Activated CD8-positive, alpha-beta memory T cell treated with anti-CD3 and anti-CD28 coated beads for 24 hours (primary cell): ENCODE measurements at regions not wholly inside any gene's neighbourhood (a gene's known extent, or its start where the extent isn't known, plus 50 kb on each side); places are given as distances from the start of the nearest gene placed in this dataset.
"Not testable (repeated sequence)": the region's sequence is repeated elsewhere in the genome, so short reads cannot be mapped to it uniquely, and the experiment has no call there.

Experiments used
- DNase-seq: peaks from one replicate; pipeline ENCODE4 v3.0.0-alpha.2; 2020

DNA sequence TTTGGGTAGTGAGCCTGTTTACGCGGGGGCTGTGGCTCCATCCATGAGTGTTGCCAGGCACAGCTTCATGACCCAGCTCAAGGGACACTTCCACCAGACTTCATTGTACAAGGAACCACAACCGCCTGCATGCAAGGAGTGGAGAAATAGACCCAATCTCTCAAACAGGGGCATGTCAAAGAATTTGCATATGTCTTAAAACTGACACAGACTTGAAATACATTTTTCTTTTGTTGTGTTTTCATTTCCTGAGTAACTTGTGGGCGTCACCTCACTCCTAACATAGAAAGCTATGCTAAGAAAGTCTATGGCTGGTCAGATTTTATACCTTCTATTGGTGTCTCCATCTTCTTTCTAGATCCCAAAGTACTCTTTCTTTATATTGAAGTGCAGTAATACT is 266.2 kb upstream of the RNF32 start:
- DNase-seq = no peak

DNA sequence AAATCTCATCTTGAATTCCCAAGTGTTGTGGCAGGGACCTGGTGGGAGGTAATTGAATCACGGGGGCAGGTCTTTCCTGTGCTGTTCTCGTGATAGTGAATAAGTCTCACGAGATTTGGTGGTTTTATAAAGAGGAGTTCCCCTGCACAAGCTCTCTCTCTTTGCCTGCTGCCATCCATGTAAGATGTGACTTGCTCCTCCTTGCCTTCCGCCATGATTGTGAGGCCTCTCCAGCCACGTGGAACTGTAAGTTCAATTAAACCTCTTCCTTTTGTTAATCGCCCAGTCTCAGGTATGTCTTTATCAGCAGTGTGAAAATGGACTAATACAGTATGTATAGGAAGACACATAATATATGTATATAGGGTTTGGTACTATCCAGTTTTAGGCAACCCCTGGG is 270.6 kb upstream of the RNF32 start:
- DNase-seq = not testable (repeated sequence)

DNA sequence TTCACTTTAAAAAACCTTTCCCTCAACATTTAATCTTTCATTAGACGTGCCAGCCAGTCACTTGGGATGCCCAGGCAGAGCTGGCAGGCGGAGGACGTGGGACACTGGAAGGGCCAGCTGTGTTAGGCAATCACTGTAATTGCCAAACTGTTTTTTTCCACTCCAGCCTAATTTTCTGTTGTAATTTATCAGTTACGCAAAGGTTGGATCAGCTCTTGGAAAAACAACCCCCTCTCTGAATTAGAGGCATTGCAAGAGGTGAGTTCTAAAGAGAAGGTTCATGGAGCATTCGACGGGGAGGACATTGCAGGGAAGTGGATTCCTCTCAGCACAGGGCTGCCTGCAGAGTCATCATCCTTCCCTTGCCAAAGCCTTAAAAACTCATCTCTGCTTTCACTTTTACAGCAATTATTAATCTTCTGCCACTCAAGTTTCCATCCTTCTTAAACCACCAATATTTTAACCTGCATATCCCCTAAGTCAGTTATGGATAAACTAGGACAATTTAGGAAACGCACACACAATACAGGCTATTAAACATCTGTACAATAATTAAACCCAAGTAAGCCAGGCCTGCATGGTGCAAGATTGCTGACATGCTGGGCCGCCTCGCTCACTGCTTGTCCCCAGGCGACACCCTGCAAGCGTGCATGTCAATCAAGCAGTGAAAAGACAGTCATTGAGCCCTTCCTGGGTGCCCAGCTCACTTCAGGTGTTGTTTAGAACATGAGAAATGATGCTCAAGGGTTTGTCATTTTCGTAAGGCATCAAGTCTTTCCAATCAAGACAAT is 272.3 kb upstream of the RNF32 start:
- no peak for DNase-seq

DNA sequence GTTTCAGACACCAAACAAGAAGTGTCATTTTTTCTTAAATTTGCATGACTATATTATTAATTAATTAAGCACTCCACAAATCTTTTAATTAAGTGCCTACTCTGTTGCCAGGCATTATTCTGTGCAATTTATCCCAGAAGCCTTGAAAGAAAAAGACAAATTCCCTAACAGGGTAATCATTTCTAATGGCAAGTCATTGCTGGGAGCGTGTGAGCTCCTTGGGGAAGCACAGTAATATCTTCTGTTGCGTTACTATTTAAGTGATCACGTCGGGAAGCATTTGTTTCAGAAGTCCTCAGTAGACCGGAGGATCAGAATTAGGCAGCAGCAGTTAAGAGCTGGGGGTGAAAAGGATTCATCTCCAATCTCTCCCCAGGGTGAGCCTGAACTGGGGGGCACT is 276.8 kb upstream of the RNF32 start:
- no peak for DNase-seq

DNA sequence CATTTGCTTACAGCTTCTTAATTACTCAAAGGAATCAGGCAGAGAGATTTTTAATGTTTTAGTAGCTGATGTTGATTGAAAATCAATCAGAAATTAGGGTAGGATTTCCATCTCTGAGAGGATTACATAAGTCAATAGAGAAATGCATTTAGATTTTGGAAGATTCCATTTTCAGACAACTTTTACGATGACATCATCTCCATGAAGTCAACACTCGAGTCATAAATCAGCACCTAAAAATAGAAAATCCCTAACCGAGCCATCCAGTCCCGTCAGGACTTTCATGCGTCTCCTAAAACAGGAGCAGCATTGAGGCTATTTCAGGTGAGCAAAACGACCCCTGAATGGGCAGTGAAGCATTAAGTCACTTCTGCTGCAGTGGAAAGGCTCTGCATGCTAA is 279.7 kb upstream of the RNF32 start:
- no peak for DNase-seq

DNA sequence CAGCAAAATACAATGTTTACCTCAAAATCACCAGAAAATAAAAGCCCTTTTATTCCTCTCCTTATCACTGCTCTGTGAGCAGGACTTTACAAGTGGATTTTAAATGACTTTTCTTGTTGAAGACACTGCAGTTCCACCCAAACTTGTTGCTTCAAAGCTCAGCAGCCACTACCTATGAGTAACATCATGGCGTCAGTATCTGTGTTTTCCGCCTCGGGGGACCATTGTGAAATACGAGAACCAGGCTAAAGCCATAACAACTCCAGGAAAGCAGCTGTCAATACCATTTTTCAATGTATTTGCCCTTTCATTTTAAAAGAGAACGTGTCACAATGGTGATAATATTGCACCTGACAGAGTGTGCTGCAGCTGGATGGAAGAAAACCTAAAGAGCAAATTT is 284.0 kb upstream of the RNF32 start:
- DNase-seq = no peak

DNA sequence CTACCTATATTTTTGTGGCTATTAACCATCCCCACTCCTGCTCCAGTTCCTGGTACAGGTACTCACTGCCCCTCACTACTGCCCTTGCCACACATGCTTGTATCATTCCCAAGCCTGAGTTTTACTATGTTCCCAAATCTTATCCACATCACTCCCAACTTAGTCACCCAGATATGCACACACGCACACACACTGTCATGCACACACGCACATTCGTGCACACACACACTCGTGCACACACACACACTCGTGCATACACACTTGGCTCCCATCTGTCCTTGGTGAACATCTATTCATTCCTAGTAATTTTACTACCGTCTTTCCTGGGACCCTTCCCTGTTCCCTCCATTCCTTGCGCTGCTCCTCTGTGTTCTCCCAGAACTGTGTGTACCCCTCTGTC is 287.2 kb upstream of the RNF32 start:
- DNase-seq = no peak

DNA sequence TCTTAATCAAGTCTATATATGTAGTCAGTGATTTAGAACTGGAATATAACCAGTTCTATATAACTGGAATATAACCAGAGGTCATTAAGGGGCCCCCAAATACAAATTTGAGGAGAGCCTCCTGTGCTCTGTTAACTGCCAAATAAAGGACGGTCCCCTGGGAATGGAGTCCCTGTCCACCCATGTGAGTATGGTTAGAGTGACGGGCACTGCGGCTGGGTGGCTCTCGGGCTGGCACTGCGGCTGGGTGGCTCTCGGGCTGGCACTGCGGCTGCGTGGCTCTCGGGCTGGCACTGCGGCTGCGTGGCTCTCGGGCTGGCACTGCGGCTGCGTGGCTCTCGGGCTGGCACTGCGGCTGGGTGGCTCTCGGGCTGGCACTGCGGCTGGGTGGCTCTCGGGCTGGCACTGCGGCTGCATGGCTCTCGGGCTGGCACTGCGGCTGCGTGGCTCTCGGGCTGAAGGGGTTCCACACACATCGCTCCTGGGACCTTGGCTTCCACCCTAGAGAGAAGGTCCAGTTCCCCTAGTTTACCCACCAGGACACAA is 292.8 kb upstream of the RNF32 start:
- not testable (repeated sequence) for DNase-seq

DNA sequence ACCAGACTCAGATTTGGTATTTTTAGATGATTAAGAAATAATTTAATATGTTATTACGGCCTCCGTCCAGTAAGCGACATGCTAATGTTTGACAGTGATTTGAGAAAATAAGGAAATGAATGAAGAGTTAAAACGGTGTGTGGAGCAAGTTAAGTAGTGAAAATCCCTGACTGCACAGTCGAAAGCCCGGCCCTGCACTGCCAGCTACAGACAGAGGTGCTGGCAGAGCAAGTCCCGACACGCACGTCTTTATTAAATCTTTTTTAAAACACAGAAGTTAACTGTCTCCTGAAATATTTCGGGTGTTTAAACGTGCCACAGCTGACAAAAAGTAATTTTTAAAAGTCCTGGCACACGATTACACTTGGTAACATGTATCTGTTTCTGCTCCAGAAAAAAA is 293.4 kb upstream of the RNF32 start:
- DNase-seq = no peak

DNA sequence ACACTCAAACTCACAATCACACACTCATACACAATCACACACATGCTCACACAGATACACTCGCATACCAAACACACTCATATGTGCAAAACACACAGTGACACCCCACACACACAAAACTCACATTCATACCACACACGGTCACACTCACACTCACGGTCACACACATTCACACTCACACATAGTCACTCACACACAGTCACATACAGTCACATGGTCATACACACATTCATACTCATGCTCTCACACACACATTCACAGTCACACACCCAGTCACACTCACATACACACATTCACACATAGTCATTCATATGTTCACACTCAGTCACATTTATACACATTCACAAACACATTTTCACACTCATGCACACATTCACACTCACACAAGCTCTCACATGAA is 296.0 kb upstream of the RNF32 start:
- no peak for DNase-seq

DNA sequence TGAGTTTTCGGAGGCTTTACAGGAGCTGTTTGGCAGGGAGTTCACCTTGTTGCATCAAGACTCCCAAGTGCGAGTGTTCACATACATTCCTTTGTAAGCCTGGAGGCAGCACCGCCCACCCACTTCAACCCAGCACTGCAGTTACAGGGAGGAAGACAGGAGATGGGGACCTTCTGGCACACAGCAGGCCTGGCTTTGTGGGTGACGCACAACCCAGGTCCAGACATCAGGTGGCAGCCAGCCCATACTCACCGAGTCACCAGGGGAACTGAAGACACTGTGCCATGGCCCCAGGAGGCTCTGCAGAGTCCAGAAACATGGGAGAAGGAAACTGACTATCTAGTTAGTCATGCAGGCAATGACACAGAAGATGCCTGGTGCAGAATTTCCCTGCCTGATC is 305.9 kb upstream of the RNF32 start:
- DNase-seq = no peak

DNA sequence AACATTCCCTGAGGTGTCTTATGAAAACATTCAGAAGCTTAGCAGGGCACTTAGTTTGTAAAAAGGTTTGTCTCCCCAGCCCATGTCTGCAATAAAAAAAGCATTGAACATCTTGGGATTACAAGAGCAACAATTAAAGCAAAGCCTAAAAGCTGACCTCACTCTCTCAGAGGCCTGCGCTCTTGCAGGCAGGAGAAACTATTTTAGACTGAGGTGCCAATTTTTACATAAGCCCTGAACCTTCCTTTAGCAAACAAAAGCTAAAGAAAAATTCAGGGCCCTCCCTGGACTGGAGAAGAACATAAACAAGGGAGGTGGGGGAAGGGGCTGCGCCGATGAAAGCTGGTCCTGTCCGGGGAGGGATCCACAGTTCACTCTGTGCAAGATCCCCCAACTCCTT is 312.7 kb upstream of the RNF32 start:
- DNase-seq = no peak

DNA sequence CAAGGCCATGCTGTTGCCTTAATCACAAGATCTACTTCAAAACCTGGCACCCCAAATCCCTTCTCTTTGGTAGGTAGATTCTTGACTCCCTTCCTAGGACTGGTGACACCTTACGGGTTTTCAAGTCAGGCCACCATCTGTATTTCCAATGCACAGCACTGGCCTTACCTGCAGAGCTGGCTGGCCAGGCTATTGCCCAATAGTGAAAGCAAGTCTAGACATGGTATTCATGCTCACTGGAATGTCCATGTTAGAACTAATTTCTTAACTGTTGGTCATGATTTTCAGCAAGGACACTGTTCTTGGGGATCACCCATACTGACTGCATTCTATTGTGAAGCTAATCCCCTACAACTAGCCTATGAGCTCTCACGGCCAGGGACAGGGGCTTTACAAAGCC is 313.1 kb upstream of the RNF32 start:
- no peak for DNase-seq

DNA sequence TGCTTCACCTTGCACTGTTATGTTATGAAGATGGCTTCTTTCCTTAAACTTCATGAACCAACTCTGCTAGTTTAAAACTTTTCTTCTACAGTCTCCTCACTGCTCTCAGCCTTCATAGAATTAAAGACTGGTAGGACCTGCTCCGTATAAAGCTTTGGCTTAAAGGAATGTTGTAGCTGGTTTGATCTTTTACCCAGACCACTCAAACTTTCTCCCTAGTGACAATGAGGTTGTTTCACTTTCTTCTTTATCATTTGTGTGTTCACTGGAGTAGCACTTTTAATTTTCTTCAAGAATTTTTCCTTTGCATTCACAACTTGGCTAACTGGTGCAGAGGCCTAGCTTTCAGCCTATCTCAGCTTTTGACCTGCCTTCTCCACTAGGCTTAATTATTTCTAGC is 316.4 kb upstream of the RNF32 start:
- DNase-seq = no peak

DNA sequence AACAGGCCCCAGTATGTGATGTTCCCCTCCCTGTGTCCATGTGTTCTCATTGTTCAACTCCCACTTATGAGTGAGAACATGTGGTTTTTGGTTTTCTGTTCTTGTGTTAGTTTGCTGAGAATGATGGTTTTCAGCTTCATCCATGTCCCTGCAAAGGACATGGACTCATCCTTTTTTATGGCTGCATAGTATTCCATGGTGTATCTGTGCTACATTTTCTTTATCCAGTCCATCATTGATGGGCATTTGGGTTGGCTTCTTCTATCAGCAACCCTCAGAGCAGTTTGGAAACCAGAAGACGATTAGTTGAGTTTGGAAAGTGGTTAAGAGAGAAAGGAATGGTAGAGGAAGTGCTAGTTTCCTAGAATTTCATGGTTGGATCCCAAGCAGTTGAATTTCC is 319.1 kb upstream of the RNF32 start:
- DNase-seq = not testable (repeated sequence)

DNA sequence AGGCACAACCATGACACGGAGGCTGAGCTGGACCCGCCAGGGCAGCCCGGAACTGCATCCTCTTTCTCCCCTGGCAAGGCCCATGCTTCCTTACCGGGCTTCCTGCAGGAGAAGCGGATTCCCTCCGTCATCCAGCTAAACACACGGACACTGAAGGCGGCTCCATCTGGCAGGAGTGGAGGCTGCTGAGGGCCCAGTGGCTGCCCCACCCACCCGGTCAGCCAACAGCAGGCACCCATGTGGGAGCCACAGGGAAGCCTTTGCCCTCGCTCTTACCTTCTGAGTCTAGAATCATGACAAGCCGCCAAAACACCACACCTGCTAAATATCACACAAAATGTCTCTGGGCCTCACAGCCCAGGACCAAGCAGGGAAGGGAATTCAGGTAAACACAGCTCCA is 321.6 kb upstream of the RNF32 start:
- DNase-seq = no peak

DNA sequence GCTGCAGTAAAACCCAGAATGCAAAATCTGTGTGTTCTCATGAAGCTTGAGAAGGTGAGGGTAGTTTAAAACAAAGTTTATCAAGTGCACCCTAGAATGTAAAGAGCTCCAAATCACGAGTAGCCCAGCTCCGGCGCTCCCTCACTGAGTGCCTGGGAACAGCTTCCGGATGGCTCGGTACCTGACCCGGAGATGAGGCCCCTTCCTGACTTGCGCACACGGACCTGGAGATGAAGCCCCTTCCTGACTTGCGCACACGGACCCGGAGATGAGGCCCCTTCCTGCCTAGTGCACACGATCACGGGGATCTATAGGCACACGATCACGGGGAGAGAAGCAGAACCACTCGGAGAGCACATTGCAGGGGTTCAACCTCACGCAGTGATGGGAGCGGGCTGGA is 322.1 kb upstream of the RNF32 start:
- DNase-seq = no peak

DNA sequence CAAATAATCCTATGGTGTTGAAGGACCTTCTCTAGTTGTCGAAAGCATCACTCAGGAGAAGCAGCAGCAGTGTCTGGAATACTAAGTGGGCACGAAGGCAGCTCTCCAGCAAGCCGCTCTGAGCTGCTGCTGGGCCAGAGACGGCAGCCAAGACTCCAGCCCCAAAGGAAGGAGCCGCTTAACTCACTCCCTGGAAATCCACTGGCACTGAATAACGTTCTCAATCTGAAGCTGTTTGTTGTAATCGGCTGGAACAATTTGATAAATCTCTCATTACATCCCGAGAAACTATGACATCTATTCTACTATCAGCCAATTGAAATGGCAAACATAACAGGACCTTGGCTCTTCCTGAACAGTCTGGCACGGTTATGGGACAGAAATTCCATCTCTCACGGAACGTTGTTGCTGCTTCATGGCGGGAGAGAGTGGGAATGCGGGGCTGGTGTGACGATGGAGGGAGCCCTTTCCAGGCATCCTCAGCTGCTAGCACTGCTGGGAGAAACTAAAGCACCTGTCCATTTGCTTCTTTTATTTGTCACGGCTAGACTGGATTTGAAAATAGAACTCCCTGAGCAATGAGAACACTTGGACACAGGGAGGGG is 331.5 kb upstream of the RNF32 start:
- DNase-seq = no peak

DNA sequence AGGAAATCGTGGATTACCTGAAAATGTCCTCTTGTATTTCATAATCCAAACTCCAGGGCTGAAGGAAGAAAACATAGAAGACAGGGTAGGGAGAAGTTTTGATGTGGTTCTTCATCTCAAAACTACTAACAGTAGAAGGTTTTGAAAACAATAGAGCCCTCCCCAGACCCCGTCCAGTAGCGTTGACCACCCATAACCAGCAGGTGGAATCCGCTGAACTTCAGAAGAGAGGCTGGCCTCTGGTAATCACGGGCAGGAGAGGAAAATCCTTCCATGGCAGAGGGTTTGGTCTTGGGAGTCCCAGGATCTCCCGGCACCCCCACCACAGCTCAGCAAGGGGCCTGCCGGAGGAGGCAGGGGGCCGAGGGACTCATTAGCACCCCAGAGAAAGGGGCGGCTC is 333.4 kb upstream of the RNF32 start:
- no peak for DNase-seq

DNA sequence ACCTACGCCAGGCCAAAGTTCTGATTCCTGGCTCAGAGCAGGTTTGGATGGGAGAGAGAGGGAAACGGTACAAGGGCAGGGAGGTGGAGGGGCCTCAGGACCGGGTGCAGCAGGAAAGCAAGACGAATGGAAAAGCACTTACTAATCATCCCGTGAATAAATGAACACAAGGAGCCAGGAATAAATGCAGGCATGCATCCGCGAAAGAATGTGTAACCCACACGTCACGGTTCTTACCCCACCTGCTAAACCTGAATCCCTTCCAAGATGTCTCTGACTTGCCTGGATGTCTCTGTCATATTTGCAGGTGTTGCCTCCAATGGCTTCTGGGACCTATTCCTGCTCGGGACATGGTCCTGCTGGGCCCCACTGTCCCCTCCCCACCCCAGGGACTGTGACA is 335.2 kb upstream of the RNF32 start:
- no peak for DNase-seq

DNA sequence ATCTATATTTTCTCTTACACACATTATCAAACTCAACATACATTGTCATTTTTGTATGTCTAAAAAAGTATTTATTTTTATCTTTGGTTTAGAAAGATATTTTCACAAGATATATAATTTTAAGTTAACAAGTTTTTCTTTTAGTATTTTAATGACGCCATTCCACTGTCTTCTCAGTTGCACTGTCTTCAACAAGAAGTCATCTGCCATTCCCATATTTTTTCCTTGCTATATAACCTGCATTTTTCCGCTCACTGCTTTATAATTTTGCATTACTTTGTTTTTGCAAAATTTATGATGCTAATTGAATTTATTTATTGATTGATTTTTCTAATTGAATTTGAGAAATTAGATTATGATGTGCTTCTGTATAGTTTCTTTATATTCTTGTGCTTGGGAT is 357.8 kb upstream of the RNF32 start:
- no peak for DNase-seq

DNA sequence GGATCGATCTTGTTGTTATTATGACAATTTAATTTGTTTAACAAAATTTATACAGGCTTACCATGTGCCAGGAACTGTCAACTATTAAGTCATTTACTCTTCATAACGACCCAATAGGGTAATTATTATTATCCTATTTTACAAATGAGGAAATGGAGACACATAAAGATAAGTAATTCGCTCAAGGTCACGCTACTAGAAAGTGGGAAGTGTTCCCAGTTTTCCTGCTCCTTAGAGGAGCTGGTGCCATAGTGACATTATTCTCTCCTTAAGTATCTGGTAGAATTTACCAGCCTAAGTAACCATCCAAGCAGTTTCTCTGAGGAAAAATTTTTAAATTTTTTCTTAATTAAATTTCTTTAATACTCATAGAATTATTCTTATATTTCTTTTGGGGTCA is 360.9 kb upstream of the RNF32 start:
- no peak for DNase-seq

DNA sequence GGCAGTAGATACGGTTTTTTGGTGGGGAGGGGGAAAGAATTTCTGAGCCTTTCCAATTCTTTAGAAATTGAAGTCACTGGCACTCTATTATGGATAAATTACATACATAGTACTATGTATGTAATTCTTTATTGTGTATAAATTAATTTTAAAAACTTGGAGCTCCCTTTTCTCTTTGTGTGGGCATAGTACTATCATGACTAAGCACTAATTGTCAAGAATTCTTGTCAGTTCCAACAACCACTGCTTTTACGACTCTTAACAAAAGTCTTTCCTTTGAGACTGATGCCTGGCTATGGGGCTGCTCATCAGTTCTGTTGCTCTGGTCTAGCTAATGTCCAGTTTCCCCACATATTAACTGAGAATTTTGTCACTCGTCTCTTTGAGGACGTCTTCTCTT is 365.3 kb upstream of the RNF32 start:
- no peak for DNase-seq

DNA sequence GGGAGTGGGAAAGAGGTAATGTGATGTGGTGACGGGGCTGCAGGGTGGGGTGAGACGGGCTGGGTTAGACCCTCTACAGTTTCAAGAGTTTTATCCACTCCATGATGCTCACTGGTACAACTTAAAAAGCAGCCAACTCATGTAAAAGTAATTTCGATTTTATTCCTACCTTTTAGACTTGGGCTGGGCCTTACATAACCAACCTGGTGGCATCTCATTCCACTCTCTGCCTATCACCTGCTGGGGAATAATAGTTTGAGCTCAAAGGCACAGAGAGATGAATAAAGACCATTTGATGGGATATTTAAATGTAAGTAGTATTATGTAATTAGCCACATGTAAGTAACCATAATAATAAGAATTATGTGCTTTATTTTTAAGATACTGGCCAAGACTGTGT is 366.0 kb upstream of the RNF32 start:
- DNase-seq = no peak

DNA sequence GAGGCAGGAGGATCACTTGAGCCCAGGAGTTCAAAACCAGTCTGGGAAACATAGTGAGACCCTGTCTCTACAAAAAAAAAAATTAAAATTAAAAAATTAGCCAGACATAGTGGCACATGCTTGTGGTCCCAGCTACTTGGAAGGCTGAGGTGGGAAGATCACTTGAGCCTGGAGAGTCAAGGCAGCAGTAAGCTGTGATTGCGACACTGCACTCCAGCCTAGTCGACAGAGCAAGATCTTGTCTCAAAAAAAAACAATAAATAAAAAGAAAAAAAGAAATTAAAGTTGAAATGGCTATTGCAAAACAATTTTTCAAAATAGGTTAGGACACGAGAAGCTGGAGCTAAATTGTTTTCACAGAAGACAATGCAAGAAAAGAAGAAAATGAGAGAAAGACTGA is 379.0 kb upstream of the RNF32 start:
- DNase-seq = no peak
